Gastrocnemius medialis (tissue), 4 donors: ENCODE measurements at regions not wholly inside any gene's neighbourhood (a gene's known extent, or its start where the extent isn't known, plus 50 kb on each side); places are given as distances from the start of the nearest gene placed in this dataset.
"Not testable (repeated sequence)": the region's sequence is repeated elsewhere in the genome, so short reads cannot be mapped to it uniquely, and the experiment has no call there.

Source experiments
- ATAC-seq, 2 donors: fragments of 150-250 bp; one replicate each; pipeline ENCODE4 v1.9.1; 2016
- DNase-seq, 2 donors: peaks; one replicate each; pipeline ENCODE4 v3.0.0-alpha.2; 2019
- H3K27ac ChIP-seq, 4 donors: fragments of 200-600 bp; sonication (generic); 1 replicate in 1 of 4; 2 replicates in 3 of 4; pipeline ENCODE4 v1.5.1; 2016 to 2018; ENCODE audit warnings: mild to moderate bottlenecking in 2 of 4, moderate library complexity in 1 of 4
- H3K27me3 ChIP-seq, 3 donors: fragments of 200-600 bp; sonication (generic) in 2 of 3; 1 replicate in 1 of 3; 2 replicates in 2 of 3; pipeline versions ENCODE4 v1.5.1 to v1.6.0; 2016 to 2019; ENCODE audit warnings: mild to moderate bottlenecking in 1 of 3, moderate library complexity in 1 of 3
- H3K36me3 ChIP-seq, 2 donors: fragments of 200-600 bp; sonication (generic) in 1 of 2; one replicate each; pipeline ENCODE4 v1.5.1; 2017 to 2018
- H3K4me1 ChIP-seq, 2 donors: fragments of 200-600 bp; sonication (generic) in 1 of 2; one replicate each; pipeline ENCODE4 v1.5.1; 2016 to 2017; ENCODE audit warnings: mild to moderate bottlenecking in 2 of 2
- H3K4me3 ChIP-seq, 4 donors: fragments of 200-600 bp; sonication (generic) in 3 of 4; 1 replicate in 1 of 4; 2 replicates in 3 of 4; pipeline ENCODE4 v1.5.1; 2016 to 2019; ENCODE audit warnings: mild to moderate bottlenecking in 2 of 4
- H3K9me3 ChIP-seq, 3 donors: fragments of 200-600 bp; sonication (generic) in 2 of 3; 1 replicate in 1 of 3; 2 replicates in 2 of 3; pipeline ENCODE4 v1.5.1; 2016 to 2019
- POLR2A ChIP-seq, 2 donors: fragments of 450-650 bp; IDR thresholded peaks; one replicate each; pipeline ENCODE4 v1.6.1; 2017; ENCODE audit warnings: antibody characterized with exemption in 2 of 2, mild to moderate bottlenecking in 2 of 2, moderate library complexity in 2 of 2
- in situ Hi-C, 4 donors: fragments of 200-750 bp; cut with MboI; loops; one replicate each; pipeline versions ENCODE4 v1.15.0 to v1.8.0; 2017; ENCODE audit warnings: low sequenced_read_pairs in 4 of 4
- intact Hi-C: fragments of 100-400 bp; cut with DNase I; formaldehyde crosslinking; loops from one replicate; pipeline ENCODE4 v1.15.1; 2023; ENCODE audit warnings: low total_unique reads
- TF ChIP-seq, protein P1 (sequence below), 5 experiments: fragments of 450-650 bp in 3 of 5; fragments of 200-600 bp in 2 of 5; sonication (generic) in 2 of 5; IDR thresholded peaks in 4 of 5; conservative IDR thresholded peaks in 1 of 5; 1 replicate in 4 of 5; 2 replicates in 1 of 5; pipeline ENCODE4 v1.5.1; 2016 to 2019; ENCODE audit warnings: antibody characterized with exemption in 5 of 5, mild to moderate bottlenecking in 3 of 5, moderate library complexity in 3 of 5

- Histone ChIP-seq H3K9me3 (no peaks in the 10 kb centered on the region), H3K36me3 (no peaks in the 10 kb centered on the region), H3K27me3 (no peaks in the 10 kb centered on the region), H3K4me3 (no peak overlapping the region), H3K27ac (peak overlapping the region in 2 of 4 donors; percentile 4 to 31), H3K4me1 (no peaks in the 10 kb centered on the region)
- TF ChIP-seq, protein P1, sequence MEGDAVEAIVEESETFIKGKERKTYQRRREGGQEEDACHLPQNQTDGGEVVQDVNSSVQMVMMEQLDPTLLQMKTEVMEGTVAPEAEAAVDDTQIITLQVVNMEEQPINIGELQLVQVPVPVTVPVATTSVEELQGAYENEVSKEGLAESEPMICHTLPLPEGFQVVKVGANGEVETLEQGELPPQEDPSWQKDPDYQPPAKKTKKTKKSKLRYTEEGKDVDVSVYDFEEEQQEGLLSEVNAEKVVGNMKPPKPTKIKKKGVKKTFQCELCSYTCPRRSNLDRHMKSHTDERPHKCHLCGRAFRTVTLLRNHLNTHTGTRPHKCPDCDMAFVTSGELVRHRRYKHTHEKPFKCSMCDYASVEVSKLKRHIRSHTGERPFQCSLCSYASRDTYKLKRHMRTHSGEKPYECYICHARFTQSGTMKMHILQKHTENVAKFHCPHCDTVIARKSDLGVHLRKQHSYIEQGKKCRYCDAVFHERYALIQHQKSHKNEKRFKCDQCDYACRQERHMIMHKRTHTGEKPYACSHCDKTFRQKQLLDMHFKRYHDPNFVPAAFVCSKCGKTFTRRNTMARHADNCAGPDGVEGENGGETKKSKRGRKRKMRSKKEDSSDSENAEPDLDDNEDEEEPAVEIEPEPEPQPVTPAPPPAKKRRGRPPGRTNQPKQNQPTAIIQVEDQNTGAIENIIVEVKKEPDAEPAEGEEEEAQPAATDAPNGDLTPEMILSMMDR (IDR thresholded peaks at IDR 0.05 in 4 of 5, conservative IDR thresholded peaks at IDR 0.05 in 1 of 5) = no peak
- TF ChIP-seq POLR2A (IDR thresholded peaks at IDR 0.05) = no peak
- in situ Hi-C loops = no loop called here
- intact Hi-C loops = no loop called here
- DNase-seq (no peak), ATAC-seq (no peak)
Measured at GRCh38 chr2:182548031-182548950, 121.5 kb upstream of the PDE1A start.

- Histone ChIP-seq H3K9me3 (no peaks in the 10 kb centered on the region), H3K27me3 (no peaks in the 10 kb centered on the region), H3K4me3 (no peak overlapping the region), H3K4me1 (no peaks in the 10 kb centered on the region), H3K36me3 (no peaks in the 10 kb centered on the region), H3K27ac (no peak overlapping the region)
- ATAC-seq (no peak), DNase-seq (no peak)
- intact Hi-C loops (no loop called here), in situ Hi-C loops (no loop called here)
- no peak for TF ChIP-seq POLR2A (IDR thresholded peaks at IDR 0.05)
- TF ChIP-seq, protein P1 (IDR thresholded peaks at IDR 0.05 in 4 of 5, conservative IDR thresholded peaks at IDR 0.05 in 1 of 5) = no peak
Measured at GRCh38 chr2:182550234-182550633, 123.4 kb upstream of the PDE1A start.

DNA sequence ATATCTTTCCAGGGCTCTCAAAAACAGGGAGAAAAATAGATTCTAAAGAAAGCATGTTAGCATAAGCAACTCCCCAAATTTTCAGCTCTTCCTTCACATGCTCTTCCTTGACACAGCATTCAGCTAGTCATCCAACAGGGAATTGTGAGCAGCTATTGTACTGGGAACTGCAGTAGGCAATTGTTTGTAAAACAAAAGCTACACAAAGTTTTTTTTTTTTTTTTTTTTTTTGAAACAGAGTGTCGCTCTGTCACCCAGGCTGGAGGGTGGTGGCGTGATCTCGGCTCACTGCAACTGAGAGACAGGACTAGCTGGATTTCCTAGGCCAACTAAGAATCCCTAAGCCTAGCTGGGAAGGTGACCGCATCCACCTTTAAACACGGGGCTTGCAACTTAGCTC, 125.4 kb upstream of the PDE1A start:
- H3K27me3 ChIP-seq, DNase-seq, H3K4me3 ChIP-seq, H3K4me1 ChIP-seq, H3K36me3 ChIP-seq, in situ Hi-C loops, ATAC-seq, intact Hi-C loops, H3K9me3 ChIP-seq, H3K27ac ChIP-seq: not testable (repeated sequence)

DNA sequence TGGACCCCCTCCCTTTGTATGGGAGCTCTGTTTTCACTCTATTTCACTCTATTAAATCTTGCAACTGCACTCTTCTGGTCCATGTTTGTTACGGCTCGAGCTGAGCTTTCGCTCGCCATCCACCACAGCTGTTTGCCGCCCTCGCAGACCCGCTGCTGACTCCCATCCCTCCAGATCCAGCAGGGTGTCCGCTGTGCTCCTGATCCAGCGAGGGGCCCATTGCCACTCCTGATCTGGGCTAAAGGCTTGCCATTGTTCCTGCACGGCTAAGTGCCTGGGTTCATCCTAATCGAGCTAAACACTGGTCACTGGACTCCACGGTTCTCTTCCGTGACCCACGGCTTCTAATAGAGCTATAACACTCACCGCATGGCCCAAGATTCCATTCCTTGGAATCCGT, 125.9 kb upstream of the PDE1A start:
- H3K27ac ChIP-seq, H3K36me3 ChIP-seq, H3K4me3 ChIP-seq, in situ Hi-C loops, DNase-seq, H3K27me3 ChIP-seq, H3K4me1 ChIP-seq, ATAC-seq, intact Hi-C loops, H3K9me3 ChIP-seq: not testable (repeated sequence)

- no peak overlapping the region for H3K27ac ChIP-seq
- intact Hi-C loops = no loop called here
- in situ Hi-C loops = no loop called here
Measured at GRCh38 chr2:182553483-182553882, 126.6 kb upstream of the PDE1A start.

More at GRCh38 chr2:182553483-182553882, 126.6 kb upstream of the PDE1A start:
- Histone ChIP-seq H3K9me3 (no peaks in the 10 kb centered on the region), H3K36me3 (no peaks in the 10 kb centered on the region), H3K4me1 (no peaks in the 10 kb centered on the region), H3K27me3 (no peaks in the 10 kb centered on the region), H3K4me3 (no peak overlapping the region)
- TF ChIP-seq, protein P1 (IDR thresholded peaks at IDR 0.05 in 4 of 5, conservative IDR thresholded peaks at IDR 0.05 in 1 of 5) = no peak
- TF ChIP-seq POLR2A (IDR thresholded peaks at IDR 0.05) = no peak
- ATAC-seq (no peak), DNase-seq (no peak)
